RWPE2 (cell line): ENCODE measurements at regions not wholly inside any gene's neighbourhood (a gene's known extent, or its start where the extent isn't known, plus 50 kb on each side); places are given as distances from the start of the nearest gene placed in this dataset.

Experiments used
- ATAC-seq: fragments of 200-7000 bp; cut with Tn5 transposase; 3 replicates; pipeline ENCODE4 v1.9.1; 2021; ENCODE audit warnings: low read depth
- DNase-seq: peaks from one replicate; pipeline ENCODE4 v3.0.0-alpha.2; 2020; ENCODE audit warnings: low spot score
- H3K27ac ChIP-seq: fragments of 450-650 bp; 2 replicates; pipeline ENCODE4 v1.5.1; 2017; ENCODE audit warnings: mild to moderate bottlenecking; ENCODE audit not compliant: poor library complexity, severe bottlenecking
- H3K27me3 ChIP-seq: fragments of 250-450 bp; sonication (Bioruptor Pico); 2 replicates; pipeline ENCODE4 v1.5.1; 2021; ENCODE audit warnings: mild to moderate bottlenecking, moderate library complexity; ENCODE audit not compliant: insufficient read depth, poor library complexity, severe bottlenecking
- H3K36me3 ChIP-seq: fragments of 250-450 bp; sonication (Bioruptor Pico); 2 replicates; pipeline ENCODE4 v1.5.1; 2020; ENCODE audit warnings: low read depth, mild to moderate bottlenecking, moderate library complexity
- H3K4me1 ChIP-seq: fragments of 250-450 bp; sonication (Bioruptor Pico); 2 replicates; pipeline ENCODE4 v1.5.1; 2021; ENCODE audit warnings: mild to moderate bottlenecking, moderate library complexity; ENCODE audit not compliant: insufficient read depth, poor library complexity, severe bottlenecking
- H3K4me3 ChIP-seq: fragments of 250-450 bp; sonication (Bioruptor Pico); 2 replicates; pipeline ENCODE4 v1.5.1; 2021; ENCODE audit warnings: mild to moderate bottlenecking, moderate library complexity; ENCODE audit not compliant: severe bottlenecking
- H3K9me3 ChIP-seq: fragments of 250-450 bp; sonication (Bioruptor Pico); 2 replicates; pipeline ENCODE4 v1.5.1; 2021; ENCODE audit warnings: mild to moderate bottlenecking, moderate library complexity; ENCODE audit not compliant: severe bottlenecking
- TF ChIP-seq, protein P1 (sequence below): fragments of 450-650 bp; IDR thresholded peaks from one replicate; pipeline ENCODE4 v1.5.1; 2017; ENCODE audit warnings: mild to moderate bottlenecking, moderate library complexity; ENCODE audit not compliant: poor library complexity, severe bottlenecking

DNA sequence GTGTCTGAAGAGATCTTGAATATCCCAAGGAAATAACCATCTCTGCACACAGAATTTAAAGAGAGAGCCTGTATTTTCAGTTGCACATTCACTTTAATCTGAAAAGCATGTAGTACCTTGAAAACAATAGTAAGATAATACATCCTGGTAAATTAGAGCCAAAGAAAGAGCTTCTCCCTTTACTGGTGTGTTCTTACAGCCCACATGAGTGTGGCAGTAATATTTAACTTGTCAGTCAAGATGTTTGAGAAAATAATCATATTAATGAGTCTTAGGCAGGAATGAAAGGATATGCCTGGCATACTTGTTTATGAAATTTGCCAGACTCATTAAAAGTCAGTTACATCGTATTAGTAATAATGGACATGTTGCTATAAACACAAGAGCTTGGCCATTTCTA, 908.4 kb upstream of the ADGRL4 start:
- DNase-seq (no peak), ATAC-seq (no peak)
- H3K9me3 ChIP-seq: no peaks in the 10 kb centered on the region
- no peak overlapping the region for H3K4me3 ChIP-seq
- TF ChIP-seq, protein P1, sequence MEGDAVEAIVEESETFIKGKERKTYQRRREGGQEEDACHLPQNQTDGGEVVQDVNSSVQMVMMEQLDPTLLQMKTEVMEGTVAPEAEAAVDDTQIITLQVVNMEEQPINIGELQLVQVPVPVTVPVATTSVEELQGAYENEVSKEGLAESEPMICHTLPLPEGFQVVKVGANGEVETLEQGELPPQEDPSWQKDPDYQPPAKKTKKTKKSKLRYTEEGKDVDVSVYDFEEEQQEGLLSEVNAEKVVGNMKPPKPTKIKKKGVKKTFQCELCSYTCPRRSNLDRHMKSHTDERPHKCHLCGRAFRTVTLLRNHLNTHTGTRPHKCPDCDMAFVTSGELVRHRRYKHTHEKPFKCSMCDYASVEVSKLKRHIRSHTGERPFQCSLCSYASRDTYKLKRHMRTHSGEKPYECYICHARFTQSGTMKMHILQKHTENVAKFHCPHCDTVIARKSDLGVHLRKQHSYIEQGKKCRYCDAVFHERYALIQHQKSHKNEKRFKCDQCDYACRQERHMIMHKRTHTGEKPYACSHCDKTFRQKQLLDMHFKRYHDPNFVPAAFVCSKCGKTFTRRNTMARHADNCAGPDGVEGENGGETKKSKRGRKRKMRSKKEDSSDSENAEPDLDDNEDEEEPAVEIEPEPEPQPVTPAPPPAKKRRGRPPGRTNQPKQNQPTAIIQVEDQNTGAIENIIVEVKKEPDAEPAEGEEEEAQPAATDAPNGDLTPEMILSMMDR: no peak
- H3K36me3 ChIP-seq: no peaks in the 10 kb centered on the region
- H3K27me3 ChIP-seq: no peaks in the 10 kb centered on the region
- no peaks in the 10 kb centered on the region for H3K4me1 ChIP-seq
- H3K27ac ChIP-seq: no peak overlapping the region

DNA sequence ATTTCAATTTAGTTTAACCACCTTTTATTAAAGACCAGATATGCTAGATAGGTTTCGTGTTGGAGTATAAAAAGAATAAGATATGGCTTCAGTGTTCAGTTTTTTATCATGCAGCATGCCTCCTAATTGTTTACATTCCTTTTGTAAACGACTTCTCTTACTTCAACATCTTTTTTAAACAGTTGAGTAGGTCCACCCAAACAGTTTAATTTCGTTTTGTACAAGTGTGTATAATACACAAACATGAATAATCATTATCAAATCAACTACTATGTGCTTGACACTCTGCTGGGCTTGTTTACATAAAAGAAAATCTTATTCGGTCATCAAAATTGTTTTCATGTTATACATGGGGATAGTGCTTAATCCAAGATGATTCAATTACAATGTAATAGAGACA, 906.3 kb upstream of the ADGRL4 start:
- ATAC-seq: no peak

DNA sequence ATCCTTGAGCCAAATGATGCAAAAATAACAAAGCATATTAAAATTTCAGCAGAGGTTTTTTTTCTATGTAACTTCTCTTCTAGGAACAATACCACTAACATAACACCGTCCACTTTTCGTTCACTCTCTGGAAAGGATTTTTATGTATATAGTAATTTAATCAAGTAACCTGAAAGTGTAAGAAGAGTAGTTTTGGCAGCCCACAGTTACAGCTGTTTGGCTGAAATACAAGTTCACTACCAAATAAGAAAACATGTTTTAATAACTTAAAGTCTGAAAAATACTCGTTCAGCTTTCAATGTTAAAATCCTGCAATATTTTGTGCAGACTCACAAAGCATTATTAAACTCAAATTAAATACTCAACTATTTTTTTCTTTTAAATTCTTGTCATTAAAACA, 896.8 kb upstream of the ADGRL4 start:
- DNase-seq (no peak), ATAC-seq (no peak)
- Histone ChIP-seq H3K4me1 (no peaks in the 10 kb centered on the region), H3K36me3 (no peaks in the 10 kb centered on the region), H3K9me3 (no peaks in the 10 kb centered on the region), H3K4me3 (no peak overlapping the region), H3K27me3 (no peaks in the 10 kb centered on the region), H3K27ac (no peak overlapping the region)
- TF ChIP-seq, protein P1: no peak

More for the DNA sequence above, 906.3 kb upstream of the ADGRL4 start:
- no peak overlapping the region for H3K27ac ChIP-seq
- no peak overlapping the region for H3K4me3 ChIP-seq
- H3K9me3 ChIP-seq: no peaks in the 10 kb centered on the region
- H3K4me1 ChIP-seq: no peaks in the 10 kb centered on the region
- no peak for DNase-seq
- TF ChIP-seq, protein P1: no peak
- no peaks in the 10 kb centered on the region for H3K27me3 ChIP-seq
- no peaks in the 10 kb centered on the region for H3K36me3 ChIP-seq

GRCh38 chr1:79902418-79902817, 895.9 kb upstream of the ADGRL4 start:
- no peaks in the 10 kb centered on the region for H3K9me3 ChIP-seq
- no peaks in the 10 kb centered on the region for H3K4me1 ChIP-seq
- H3K36me3 ChIP-seq: no peaks in the 10 kb centered on the region
- TF ChIP-seq, protein P1: no peak
- no peak overlapping the region for H3K27ac ChIP-seq
- no peak overlapping the region for H3K4me3 ChIP-seq
- DNase-seq (no peak), ATAC-seq (no peak)
- H3K27me3 ChIP-seq: no peaks in the 10 kb centered on the region

- Histone ChIP-seq H3K4me1 (no peaks in the 10 kb centered on the region), H3K36me3 (no peaks in the 10 kb centered on the region), H3K4me3 (no peak overlapping the region), H3K9me3 (no peaks in the 10 kb centered on the region), H3K27ac (no peak overlapping the region), H3K27me3 (no peaks in the 10 kb centered on the region)
- TF ChIP-seq, protein P1: no peak
- ATAC-seq: no peak; the same call in 2 of the 3 replicates
- DNase-seq: no peak
Observed at GRCh38 chr1:79899914-79900313, 893.4 kb upstream of the ADGRL4 start.
